Sigmoid colon (tissue), 6 donors: ENCODE measurements at regions not wholly inside any gene's neighbourhood (a gene's known extent, or its start where the extent isn't known, plus 50 kb on each side); places are given as distances from the start of the nearest gene placed in this dataset.

Experiments
- DNase-seq: peaks from one replicate; pipeline ENCODE4 v3.0.0-alpha.2; 2019
- H3K27ac ChIP-seq, 4 donors: fragments of 200-600 bp; sonication (generic); one replicate each; pipeline ENCODE4 v1.5.1; 2016 to 2019; ENCODE audit warnings: mild to moderate bottlenecking in 1 of 4
- H3K27me3 ChIP-seq, 3 donors: fragments of 200-600 bp; sonication (generic); one replicate each; pipeline ENCODE4 v1.5.1; 2019; ENCODE audit warnings: mild to moderate bottlenecking in 1 of 3
- H3K36me3 ChIP-seq, 4 donors: fragments of 200-600 bp; sonication (generic); one replicate each; pipeline ENCODE4 v1.5.1; 2016 to 2019
- H3K4me1 ChIP-seq, 4 donors: fragments of 200-600 bp; sonication (generic); one replicate each; pipeline ENCODE4 v1.5.1; 2017 to 2019
- H3K4me3 ChIP-seq, 4 donors: fragments of 200-600 bp; sonication (generic); one replicate each; pipeline ENCODE4 v1.5.1; 2017 to 2019; ENCODE audit warnings: mild to moderate bottlenecking in 2 of 4, moderate library complexity in 1 of 4
- H3K9me3 ChIP-seq, 4 donors: fragments of 200-600 bp in 3 of 4; sonication (generic) in 3 of 4; one replicate each; pipeline versions ENCODE4 v1.5.1 to v1.6.1; 2013 to 2019
- EP300 ChIP-seq, 4 donors: sonication (generic); formaldehyde crosslinking; IDR thresholded peaks; one replicate each; pipeline ENCODE4 v1.6.1; 2017; ENCODE audit warnings: antibody characterized with exemption in 4 of 4
- POLR2A ChIP-seq, 2 donors: fragments of 450-650 bp; IDR thresholded peaks; one replicate each; pipeline ENCODE4 v1.6.1; 2016; ENCODE audit warnings: antibody characterized with exemption in 2 of 2, mild to moderate bottlenecking in 2 of 2, moderate library complexity in 2 of 2
- POLR2AphosphoS5 ChIP-seq, 4 donors: sonication (generic); formaldehyde crosslinking; IDR thresholded peaks; one replicate each; pipeline ENCODE4 v1.6.1; 2017; ENCODE audit warnings: antibody characterized with exemption in 4 of 4
- WGBS, 2 donors: extraction: QIAGEN DNeasy Blood & Tissue Kit; methylation state at CpG; one replicate each; pipeline ENCODE4 v1.1.7; 2013; 5-methylcytosine and 5-hydroxymethylcytosine counted together
- intact Hi-C: fragments of 100-400 bp; cut with DNase I; formaldehyde crosslinking; loops from one replicate; pipeline ENCODE4 v1.15.1; 2023
- TF ChIP-seq, protein P1 (sequence below), 4 experiments: fragments of 450-650 bp in 3 of 4; fragments of 200-600 bp in 1 of 4; IDR thresholded peaks; one replicate each; pipeline ENCODE4 v1.5.1; 2016 to 2019; ENCODE audit warnings: antibody characterized with exemption in 4 of 4, mild to moderate bottlenecking in 3 of 4, moderate library complexity in 2 of 4
- donor health status: healthy with polysubstance abuse.
- donor health status: healthy.

DNA sequence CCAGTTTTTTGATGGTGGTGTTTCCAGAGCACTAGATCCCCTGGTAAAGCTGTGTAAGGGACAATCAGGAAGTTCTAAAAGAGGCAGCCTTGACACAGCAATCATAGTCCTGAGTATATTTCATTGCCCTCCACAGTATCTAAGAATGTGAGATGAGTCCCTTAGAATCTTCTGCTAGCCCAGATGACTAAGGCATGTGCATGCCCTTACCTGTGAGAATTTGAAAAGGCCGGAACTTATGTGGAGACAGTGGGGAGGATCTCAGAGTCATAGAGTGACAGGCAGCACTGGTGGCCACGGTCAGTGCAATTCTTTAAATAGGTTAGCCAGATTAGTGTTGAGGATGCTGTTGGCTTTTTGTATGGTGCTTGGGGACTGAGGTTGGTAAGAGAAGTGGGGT, 361.4 kb upstream of the VSTM2A start:
- Histone ChIP-seq H3K36me3 (no peaks in the 10 kb centered on the region), H3K4me3 (no peak overlapping the region), H3K4me1 (no peaks in the 10 kb centered on the region), H3K27me3 (no peaks in the 10 kb centered on the region), H3K9me3 (peaks cover 0 to 9% (median 0%) of the 10 kb centered on the region in 4 donors), H3K27ac (no peak overlapping the region)
- intact Hi-C loops = no loop called here
- TF ChIP-seq, protein P1, sequence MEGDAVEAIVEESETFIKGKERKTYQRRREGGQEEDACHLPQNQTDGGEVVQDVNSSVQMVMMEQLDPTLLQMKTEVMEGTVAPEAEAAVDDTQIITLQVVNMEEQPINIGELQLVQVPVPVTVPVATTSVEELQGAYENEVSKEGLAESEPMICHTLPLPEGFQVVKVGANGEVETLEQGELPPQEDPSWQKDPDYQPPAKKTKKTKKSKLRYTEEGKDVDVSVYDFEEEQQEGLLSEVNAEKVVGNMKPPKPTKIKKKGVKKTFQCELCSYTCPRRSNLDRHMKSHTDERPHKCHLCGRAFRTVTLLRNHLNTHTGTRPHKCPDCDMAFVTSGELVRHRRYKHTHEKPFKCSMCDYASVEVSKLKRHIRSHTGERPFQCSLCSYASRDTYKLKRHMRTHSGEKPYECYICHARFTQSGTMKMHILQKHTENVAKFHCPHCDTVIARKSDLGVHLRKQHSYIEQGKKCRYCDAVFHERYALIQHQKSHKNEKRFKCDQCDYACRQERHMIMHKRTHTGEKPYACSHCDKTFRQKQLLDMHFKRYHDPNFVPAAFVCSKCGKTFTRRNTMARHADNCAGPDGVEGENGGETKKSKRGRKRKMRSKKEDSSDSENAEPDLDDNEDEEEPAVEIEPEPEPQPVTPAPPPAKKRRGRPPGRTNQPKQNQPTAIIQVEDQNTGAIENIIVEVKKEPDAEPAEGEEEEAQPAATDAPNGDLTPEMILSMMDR (IDR thresholded peaks at IDR 0.05) = no peak
- TF ChIP-seq EP300 (IDR thresholded peaks at IDR 0.05) (no peak), POLR2A (IDR thresholded peaks at IDR 0.05) (no peak), POLR2AphosphoS5 (IDR thresholded peaks at IDR 0.05) (no peak)
- DNase-seq = no peak
- 87 to 90% methylated on average over 2 of the region's 2 CpGs for WGBS, 2 donors

DNA sequence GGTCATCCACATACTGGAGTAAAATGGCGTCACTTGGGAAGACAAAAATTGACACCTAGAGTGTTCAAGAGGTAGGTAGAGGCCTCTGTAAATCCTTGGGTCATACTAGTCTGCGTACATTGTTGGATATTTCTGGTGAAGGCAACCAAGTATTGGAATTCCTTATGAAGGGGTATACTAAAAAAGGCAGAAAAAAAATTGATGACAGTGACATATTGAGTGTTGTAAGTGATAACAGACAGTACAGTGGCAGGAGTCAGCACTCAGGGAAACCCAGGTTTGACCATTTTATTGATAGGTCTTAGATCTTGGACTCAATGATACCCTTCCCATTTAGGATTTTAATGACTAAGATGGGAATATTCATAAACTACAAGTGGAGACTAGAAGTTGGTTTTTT, 359.1 kb upstream of the VSTM2A start:
- H3K27ac ChIP-seq = no peak overlapping the region
- intact Hi-C loops = no loop called here
- peaks cover 0 to 9% (median 0%) of the 10 kb centered on the region in 4 donors for H3K9me3 ChIP-seq
- no peak overlapping the region for H3K4me3 ChIP-seq
- no peak for TF ChIP-seq EP300 (IDR thresholded peaks at IDR 0.05)
- TF ChIP-seq, protein P1 (IDR thresholded peaks at IDR 0.05) = no peak
- no peak for TF ChIP-seq POLR2A (IDR thresholded peaks at IDR 0.05)
- no peak for TF ChIP-seq POLR2AphosphoS5 (IDR thresholded peaks at IDR 0.05)
- no peaks in the 10 kb centered on the region for H3K27me3 ChIP-seq
- no peak for DNase-seq
- 37 to 70% methylated on average over 2 of the region's 2 CpGs for whole genome bisulfite sequencing, 2 donors
- H3K4me1 ChIP-seq = peaks cover 0 to 3% (median under 1%) of the 10 kb centered on the region in 4 donors
- H3K36me3 ChIP-seq = no peaks in the 10 kb centered on the region

DNA sequence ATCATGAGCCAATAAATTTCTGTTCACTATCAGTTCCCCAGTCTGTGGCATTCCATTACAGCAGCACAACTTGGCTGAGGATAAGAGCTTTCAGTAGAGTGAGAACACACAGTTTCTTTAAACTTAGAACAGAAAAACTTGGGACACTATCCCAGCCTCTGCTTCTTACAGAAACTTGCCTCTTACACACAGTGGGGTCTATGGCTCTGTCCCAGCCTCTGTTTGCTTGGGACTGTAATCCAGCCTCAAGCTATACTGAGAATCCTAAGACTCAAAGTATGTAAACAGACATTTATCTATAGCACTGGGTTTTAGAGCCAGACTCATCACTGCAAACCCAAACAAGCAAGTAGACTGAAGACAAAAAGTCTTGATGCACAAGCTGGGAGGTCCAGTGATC, 355.8 kb upstream of the VSTM2A start:
- peaks cover 0 to 9% (median 0%) of the 10 kb centered on the region in 4 donors for H3K9me3 ChIP-seq
- no peak for DNase-seq
- no peak overlapping the region for H3K4me3 ChIP-seq
- intact Hi-C loops = no loop called here
- no peak overlapping the region for H3K27ac ChIP-seq
- TF ChIP-seq, protein P1 (IDR thresholded peaks at IDR 0.05) = no peak
- TF ChIP-seq POLR2A (IDR thresholded peaks at IDR 0.05) (no peak), POLR2AphosphoS5 (IDR thresholded peaks at IDR 0.05) (no peak)
- H3K4me1 ChIP-seq = peaks cover 0 to 4% (median 1%) of the 10 kb centered on the region in 4 donors
- no peaks in the 10 kb centered on the region for H3K27me3 ChIP-seq
- H3K36me3 ChIP-seq = no peaks in the 10 kb centered on the region

DNA sequence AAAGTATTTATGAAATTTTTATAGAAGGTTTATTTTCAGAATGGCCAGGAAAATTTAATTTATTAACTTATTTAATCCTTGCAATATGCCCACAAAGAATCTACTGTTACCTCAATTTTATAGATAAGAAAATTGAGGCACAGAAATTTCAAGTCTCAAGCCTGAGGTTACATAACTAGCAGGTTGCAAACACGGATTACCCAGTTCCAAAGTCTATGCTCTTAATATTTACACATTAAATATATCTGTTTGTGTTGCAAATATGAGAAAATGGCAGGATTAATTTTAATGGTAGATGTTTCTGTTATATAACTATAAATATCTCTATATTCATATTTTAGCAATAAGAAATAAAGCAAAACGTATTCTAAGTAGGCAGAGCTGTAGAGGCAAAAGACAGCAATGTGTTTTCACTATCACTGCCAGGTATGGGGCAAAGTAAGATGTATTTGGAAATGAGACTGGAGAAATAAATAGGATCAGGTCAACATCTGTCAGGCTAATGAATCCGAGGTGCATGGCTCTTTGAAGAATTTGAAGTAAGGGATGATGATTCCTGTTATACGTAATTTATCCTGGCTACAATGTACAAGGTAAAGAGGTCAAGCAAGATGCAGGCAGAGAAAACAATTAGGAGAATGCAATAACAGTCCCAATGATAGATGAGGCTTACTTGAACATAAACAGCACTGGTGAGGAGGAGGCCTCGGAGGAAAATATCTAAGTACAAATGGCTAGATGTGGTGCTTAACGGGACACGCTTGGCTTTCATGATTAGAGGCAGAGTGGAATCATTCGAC, 354.1 kb upstream of the VSTM2A start:
- 76 to 79% methylated on average over 8 of the region's 8 CpGs for WGBS, 2 donors
- Histone ChIP-seq H3K4me1 (peaks cover 0 to 4% (median 1%) of the 10 kb centered on the region in 4 donors), H3K9me3 (peaks cover 0 to 9% (median 0%) of the 10 kb centered on the region in 4 donors), H3K36me3 (no peaks in the 10 kb centered on the region), H3K4me3 (no peak overlapping the region), H3K27ac (no peak overlapping the region), H3K27me3 (no peaks in the 10 kb centered on the region)
- TF ChIP-seq POLR2AphosphoS5 (IDR thresholded peaks at IDR 0.05) = no peak
- no peak for TF ChIP-seq POLR2A (IDR thresholded peaks at IDR 0.05)
- TF ChIP-seq EP300 (IDR thresholded peaks at IDR 0.05) = no peak
- TF ChIP-seq, protein P1 (IDR thresholded peaks at IDR 0.05) = no peak
- intact Hi-C loops = no loop called here
- no peak for DNase-seq
